Heart right ventricle (tissue), 16 donors: ENCODE measurements at regions not wholly inside any gene's neighbourhood (a gene's known extent, or its start where the extent isn't known, plus 50 kb on each side); places are given as distances from the start of the nearest gene placed in this dataset.

ENCODE experiments used
- ATAC-seq, 8 donors: fragments of 200-7000 bp; cut with Tn5 transposase; one replicate each; pipeline ENCODE4 v1.9.1; 2020; ENCODE audit warnings: mild to moderate bottlenecking in 8 of 8, moderate library complexity in 8 of 8, moderate number of reproducible peaks in 1 of 8
- DNase-seq, 2 donors: peaks; one replicate each; pipeline ENCODE4 v3.0.0-alpha.2; 2020
- H3K27ac ChIP-seq, 10 donors: fragments of 200-600 bp; sonication (generic) in 2 of 10; one replicate each; pipeline versions ENCODE4 v1.5.0 to v1.8.0; 2020 to 2022; ENCODE audit warnings: mild to moderate bottlenecking in 3 of 10
- H3K27me3 ChIP-seq, 7 donors: fragments of 200-600 bp; one replicate each; pipeline ENCODE4 v1.8.0; 2021 to 2022; ENCODE audit warnings: mild to moderate bottlenecking in 2 of 7
- H3K36me3 ChIP-seq, 9 donors: fragments of 200-600 bp; sonication (generic) in 1 of 9; one replicate each; pipeline versions ENCODE4 v1.5.0 to v1.8.0; 2020 to 2022; ENCODE audit warnings: mild to moderate bottlenecking in 2 of 9
- H3K4me1 ChIP-seq, 9 donors: fragments of 200-600 bp; sonication (generic) in 1 of 9; one replicate each; pipeline versions ENCODE4 v1.5.0 to v1.8.0; 2020 to 2022; ENCODE audit warnings: mild to moderate bottlenecking in 4 of 9
- H3K4me3 ChIP-seq, 10 donors: fragments of 200-600 bp; sonication (generic) in 2 of 10; one replicate each; pipeline versions ENCODE4 v1.5.0 to v1.8.0; 2020 to 2022; ENCODE audit warnings: mild to moderate bottlenecking in 7 of 10, moderate library complexity in 2 of 10
- H3K9me3 ChIP-seq, 11 donors: fragments of 200-600 bp in 10 of 11; sonication (generic) in 2 of 11; one replicate each; pipeline versions ENCODE4 v1.5.0 to v1.8.0; 2013 to 2022; ENCODE audit warnings: mild to moderate bottlenecking in 2 of 11, control low read depth in 1 of 11, moderate library complexity in 1 of 11
- CTCF ChIP-seq, 9 donors: fragments of 200-600 bp; sonication (generic) in 2 of 9; IDR thresholded peaks; one replicate each; pipeline versions ENCODE4 v1.5.0 to v1.8.0; 2021 to 2022; ENCODE audit warnings: antibody characterized with exemption in 9 of 9, mild to moderate bottlenecking in 5 of 9, moderate library complexity in 1 of 9
- whole genome bisulfite sequencing, 2 donors: extraction: QIAGEN DNeasy Blood & Tissue Kit; methylation state at CpG; one replicate each; pipeline ENCODE4 v1.1.7; 2013; ENCODE audit warnings: inconsistent platforms in 1 of 2; 5-methylcytosine and 5-hydroxymethylcytosine counted together
- intact Hi-C, 10 donors: fragments of 100-400 bp; cut with DNase I; formaldehyde crosslinking; loops; one replicate each; pipeline versions ENCODE4 v1.11.1 to v1.14.2; 2022
- donor health status: Arrhythmogenic right ventricular cardiomyopathy.
- donor health status: ischemic (EF 13 %, LVEDD 7.1; RV severe dilation, severe dysfunction).
- donor health status: healthy with polysubstance abuse.
- donor health status: DM: no; HTN: yes; CAD: no.
- donor health status: DM: no; HTN: no; CAD: no.
- donor health status: ischemic (EF 25% LVEDD 6.9; RV normal size, moderate dysfunction).
- donor health status: ischemic (EF 25% LVEDD 5.7; RV mildly dilated, moderate dysfunction).
- donor health status: healthy.
- donor health status: DM: yes; HTN: yes; CAD: no.
- donor health status: Ischemic cardiomyopathy.
- donor health status: ischemic (EF 35%, LVEDD 5.7; RV mildly dilated, moderate dysfunction).
- donor health status: nonischemic (EF 11% LVEDD 7.7; RV severe dilation, severe dysfunction).
- donor health status: DM: yes; HTN: yes; CAD: no.
- donor health status: PGD.
- donor health status: ischemic (EF 29% LVEDD 5.4; RV normal size, mild dysfunction).
- donor health status: nonischemic (EF 23%, LVEDD 6.1; RV moderate dilation, normal function).

GRCh38 chr18:22309191-22309590 is 108.5 kb downstream of the CTAGE1 start:
- ATAC-seq: no peak
- Histone ChIP-seq H3K9me3 (no peaks in the 10 kb centered on the region), H3K27me3 (no peaks in the 10 kb centered on the region), H3K36me3 (no peaks in the 10 kb centered on the region), H3K27ac (no peak overlapping the region), H3K4me1 (peaks cover 0 to 3% (median 0%) of the 10 kb centered on the region in 9 donors), H3K4me3 (no peak overlapping the region)
- no peak for DNase-seq
- 72 to 81% methylated on average over 5 of the region's 5 CpGs for WGBS, 2 donors
- TF ChIP-seq CTCF (IDR thresholded peaks at IDR 0.05): no peak
- intact Hi-C loops: no loop called here

- DNase-seq (no peak), ATAC-seq (no peak)
- intact Hi-C loops: no loop called here
- no peaks in the 10 kb centered on the region for H3K9me3 ChIP-seq
- no peaks in the 10 kb centered on the region for H3K36me3 ChIP-seq
- peaks cover 0 to 5% (median 0%) of the 10 kb centered on the region in 9 donors for H3K4me1 ChIP-seq
- WGBS, 2 donors: 71 to 78% methylated on average over 2 of the region's 2 CpGs
- no peaks in the 10 kb centered on the region for H3K27me3 ChIP-seq
- H3K4me3 ChIP-seq: no peak overlapping the region
- H3K27ac ChIP-seq: no peak overlapping the region
- no peak for TF ChIP-seq CTCF (IDR thresholded peaks at IDR 0.05)
These were observed 110.2 kb downstream of the CTAGE1 start for GRCh38 chr18:22307528-22307927.

GRCh38 chr18:22303927-22304326 is 113.8 kb downstream of the CTAGE1 start:
- no peak for TF ChIP-seq CTCF (IDR thresholded peaks at IDR 0.05)
- H3K4me1 ChIP-seq: peaks cover 0 to 23% (median 6%) of the 10 kb centered on the region in 9 donors
- H3K36me3 ChIP-seq: no peaks in the 10 kb centered on the region
- 48 to 51% methylated on average over 5 of the region's 5 CpGs for WGBS, 2 donors
- DNase-seq (no peak), ATAC-seq (no peak)
- H3K27ac ChIP-seq: no peak overlapping the region
- no peaks in the 10 kb centered on the region for H3K27me3 ChIP-seq
- H3K9me3 ChIP-seq: no peaks in the 10 kb centered on the region
- intact Hi-C loops: no loop called here
- no peak overlapping the region for H3K4me3 ChIP-seq

GRCh38 chr18:22302144-22302543 is 115.6 kb downstream of the CTAGE1 start:
- intact Hi-C loops: no loop called here
- Histone ChIP-seq H3K36me3 (no peaks in the 10 kb centered on the region), H3K27me3 (no peaks in the 10 kb centered on the region), H3K9me3 (no peaks in the 10 kb centered on the region), H3K27ac (peak overlapping the region in 1 of 10 donors; percentile 26), H3K4me1 (peaks cover 0 to 20% (median 6%) of the 10 kb centered on the region in 9 donors), H3K4me3 (no peak overlapping the region)
- DNase-seq: no peak
- no peak for TF ChIP-seq CTCF (IDR thresholded peaks at IDR 0.05)
- 66 to 79% methylated on average over 6 of the region's 6 CpGs for WGBS, 2 donors
- peak in 4 of 8 donors; percentile 22 to 68 (median 34) for ATAC-seq
